Neuronal stem cell (in vitro differentiated cells): ENCODE measurements at regions not wholly inside any gene's neighbourhood (a gene's known extent, or its start where the extent isn't known, plus 50 kb on each side); places are given as distances from the start of the nearest gene placed in this dataset.
"Not testable (repeated sequence)": the region's sequence is repeated elsewhere in the genome, so short reads cannot be mapped to it uniquely, and the experiment has no call there.

Experiments
- DNase-seq: peaks from one replicate; pipeline ENCODE4 v3.0.0-alpha.2; 2013; ENCODE audit warnings: low spot score
- H2AFZ ChIP-seq: one replicate; pipeline ENCODE4 v1.6.1; 2013; ENCODE audit warnings: mild to moderate bottlenecking, low read length, inconsistent platforms
- H2AK5ac ChIP-seq: 2 replicates; pipeline ENCODE4 v1.6.1; 2013; ENCODE audit warnings: low read depth, mild to moderate bottlenecking, inconsistent platforms, low read length, moderate library complexity, mixed read lengths
- H2BK120ac ChIP-seq: 2 replicates; pipeline ENCODE4 v1.6.1; 2013; ENCODE audit warnings: low read depth, mild to moderate bottlenecking, inconsistent platforms, low read length, moderate library complexity, mixed read lengths
- H2BK12ac ChIP-seq: one replicate; pipeline ENCODE4 v1.6.1; 2013; ENCODE audit warnings: low read length, inconsistent platforms
- H2BK15ac ChIP-seq: 2 replicates; pipeline ENCODE4 v1.6.1; 2013; ENCODE audit warnings: mild to moderate bottlenecking, low read length, inconsistent platforms, mixed read lengths
- H2BK5ac ChIP-seq: one replicate; pipeline ENCODE4 v1.6.1; 2013; ENCODE audit warnings: inconsistent platforms, mild to moderate bottlenecking, low read length, moderate library complexity
- H3K14ac ChIP-seq: one replicate; pipeline ENCODE4 v1.6.1; 2013; ENCODE audit warnings: low read length, inconsistent platforms
- H3K18ac ChIP-seq: 2 replicates; pipeline ENCODE4 v1.6.1; 2013; ENCODE audit warnings: low read length, inconsistent platforms
- H3K23ac ChIP-seq: 2 replicates; pipeline ENCODE4 v1.6.1; 2013; ENCODE audit warnings: low read depth, mild to moderate bottlenecking, mixed read lengths, low read length, inconsistent platforms; ENCODE audit not compliant: poor library complexity
- H3K27ac ChIP-seq: replicated peaks from 3 replicates; pipeline ENCODE4 v1.5.1; 2013; ENCODE audit warnings: low read length, inconsistent platforms
- H3K27me3 ChIP-seq, 3 experiments: 2 replicates each; pipeline ENCODE4 v1.6.1; 2013; ENCODE audit warnings: low read length in 3 of 3, mild to moderate bottlenecking in 2 of 3, inconsistent platforms in 1 of 3, low read depth in 1 of 3, mixed read lengths in 1 of 3, moderate library complexity in 1 of 3; ENCODE audit not compliant: control insufficient read depth in 3 of 3, insufficient read depth in 3 of 3
- H3K36me3 ChIP-seq, 2 donors: replicated peaks in 1 of 2; 2 replicates each; pipeline ENCODE4 v1.6.1; 2013; ENCODE audit warnings: low read length in 2 of 2; ENCODE audit not compliant: control insufficient read depth in 2 of 2, insufficient read depth in 2 of 2
- H3K4ac ChIP-seq: 2 replicates; pipeline ENCODE4 v1.6.1; 2013; ENCODE audit warnings: inconsistent platforms, mild to moderate bottlenecking, low read length, moderate library complexity
- H3K4me1 ChIP-seq, 2 donors: 1 replicate in 1 of 2; 2 replicates in 1 of 2; pipeline ENCODE4 v1.6.1; 2013; ENCODE audit warnings: low read length in 2 of 2, low read depth in 1 of 2; ENCODE audit not compliant: control insufficient read depth in 2 of 2, insufficient read depth in 1 of 2
- H3K4me2 ChIP-seq: one replicate; pipeline ENCODE4 v1.6.1; 2013; ENCODE audit warnings: mild to moderate bottlenecking, low read length, inconsistent platforms; ENCODE audit not compliant: insufficient read depth, poor library complexity, severe bottlenecking
- H3K4me3 ChIP-seq, 2 donors: 2 replicates each; pipeline ENCODE4 v1.5.1; 2013; ENCODE audit warnings: low read length in 2 of 2, mild to moderate bottlenecking in 2 of 2, inconsistent platforms in 1 of 2, moderate library complexity in 1 of 2
- H3K79me1 ChIP-seq: one replicate; pipeline ENCODE4 v1.6.1; 2013; ENCODE audit warnings: low read depth, mild to moderate bottlenecking, inconsistent platforms, low read length, moderate library complexity
- H3K9ac ChIP-seq: one replicate; pipeline ENCODE4 v1.6.1; 2013; ENCODE audit warnings: mild to moderate bottlenecking, low read depth, low read length, inconsistent platforms; ENCODE audit not compliant: poor library complexity
- H3K9me3 ChIP-seq, 2 donors: replicated peaks in 1 of 2; 2 replicates each; pipeline versions ENCODE3 to v1.6.1; 2013; ENCODE audit warnings: low read length in 2 of 2, mild to moderate bottlenecking in 2 of 2, inconsistent platforms in 1 of 2, low read depth in 1 of 2, mixed read lengths in 1 of 2, moderate library complexity in 1 of 2; ENCODE audit not compliant: control insufficient read depth in 2 of 2, insufficient read depth in 1 of 2
- H4K8ac ChIP-seq: one replicate; pipeline ENCODE4 v1.6.1; 2013; ENCODE audit warnings: low read depth, mild to moderate bottlenecking, inconsistent platforms, low read length, moderate library complexity
- H4K91ac ChIP-seq: one replicate; pipeline ENCODE4 v1.6.1; 2013; ENCODE audit warnings: low read length, low read depth, mild to moderate bottlenecking, inconsistent platforms; ENCODE audit not compliant: poor library complexity
- WGBS, 2 donors: extraction: QIAGEN DNeasy Blood & Tissue Kit; methylation state at CpG; one replicate each; pipeline ENCODE4 v1.1.7; 2013; ENCODE audit warnings: missing lambda C conversion rate in 2 of 2, mixed read lengths in 1 of 2; ENCODE audit not compliant: insufficient read length in 2 of 2, insufficient replicate concordance in 1 of 2; ENCODE audit errors: extremely low coverage in 2 of 2; 5-methylcytosine and 5-hydroxymethylcytosine counted together

DNA sequence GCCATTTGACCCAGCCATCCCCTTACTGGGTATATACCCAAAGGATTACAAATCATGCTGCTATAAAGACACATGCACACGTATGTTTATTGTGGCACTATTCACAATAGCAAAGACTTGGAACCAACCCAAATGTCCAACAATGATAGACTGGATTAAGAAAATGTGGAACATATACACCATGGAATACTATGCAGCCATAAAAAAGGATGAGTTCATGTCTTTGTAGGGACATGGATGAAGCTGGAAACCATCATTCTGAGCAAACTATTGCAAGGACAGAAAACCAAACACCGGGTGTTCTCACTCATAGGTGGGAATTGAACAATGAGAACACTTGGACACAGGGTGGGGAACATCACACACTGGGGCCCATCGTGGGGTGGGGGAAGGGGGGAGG lies 172.5 kb upstream of the POGK start:
- not testable (repeated sequence) for H4K8ac ChIP-seq, H2BK12ac ChIP-seq, H2AK5ac ChIP-seq, H3K27ac ChIP-seq, H3K9me3 ChIP-seq, H2BK15ac ChIP-seq, H3K9ac ChIP-seq, H4K91ac ChIP-seq, H3K79me1 ChIP-seq, H3K23ac ChIP-seq, H2BK120ac ChIP-seq, H3K4me3 ChIP-seq, H3K27me3 ChIP-seq, H3K36me3 ChIP-seq, H3K4ac ChIP-seq, H3K4me1 ChIP-seq, DNase-seq, H3K4me2 ChIP-seq, H2BK5ac ChIP-seq, H2AFZ ChIP-seq, H3K14ac ChIP-seq, H3K18ac ChIP-seq
- no CpG with 5 or more reads among the region's 3 CpGs for WGBS, 2 donors

DNA sequence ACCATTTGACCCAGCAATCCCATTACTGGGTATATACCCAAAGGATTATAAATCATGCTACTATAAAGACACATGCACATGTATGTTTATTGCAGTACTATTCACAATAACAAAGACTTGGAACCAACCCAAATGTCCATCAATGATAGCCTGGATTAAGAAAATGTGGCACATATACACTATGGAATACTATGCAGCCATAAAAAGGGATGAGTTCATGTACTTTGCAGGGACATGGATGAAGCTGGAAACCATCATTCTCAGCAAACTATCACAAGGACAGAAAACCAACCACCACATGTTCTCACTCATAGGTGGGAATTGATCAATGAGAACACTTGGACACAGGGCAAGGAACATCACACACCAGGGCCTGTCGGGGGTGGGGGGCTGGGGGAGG lies 171.7 kb upstream of the POGK start:
- not testable (repeated sequence) for H3K9me3 ChIP-seq, H3K4ac ChIP-seq, H3K18ac ChIP-seq, H2BK5ac ChIP-seq, H3K4me1 ChIP-seq, H3K27me3 ChIP-seq, H4K91ac ChIP-seq, H3K36me3 ChIP-seq, H2AFZ ChIP-seq, H2AK5ac ChIP-seq, H2BK15ac ChIP-seq, H2BK12ac ChIP-seq, H3K27ac ChIP-seq, H2BK120ac ChIP-seq, H3K4me2 ChIP-seq, H4K8ac ChIP-seq, H3K79me1 ChIP-seq, H3K23ac ChIP-seq, DNase-seq, H3K14ac ChIP-seq, H3K4me3 ChIP-seq, H3K9ac ChIP-seq
- no CpG with 5 or more reads among the region's 1 CpG for WGBS, 2 donors

DNA sequence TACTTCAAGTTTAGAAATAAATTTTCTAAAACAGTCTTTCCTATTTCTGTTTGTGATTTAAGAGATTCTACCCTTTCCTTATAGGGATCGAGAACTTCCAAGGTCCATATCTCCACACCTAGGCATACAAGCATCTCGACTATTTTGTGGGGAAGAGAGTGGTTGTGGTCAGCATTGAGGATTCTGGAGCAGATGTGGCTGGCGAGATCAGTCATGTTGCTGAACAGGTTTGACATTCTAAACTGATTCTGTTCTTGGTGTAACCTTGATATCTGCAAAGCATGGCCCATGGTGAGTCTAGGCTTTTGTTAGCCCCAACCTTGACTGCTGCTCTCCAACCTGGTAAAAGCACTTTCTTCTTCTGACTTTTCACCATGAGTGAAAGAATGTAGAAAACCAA lies 167.6 kb upstream of the POGK start:
- H3K9ac ChIP-seq = no peak overlapping the region
- H3K18ac ChIP-seq = no peak overlapping the region
- H3K4ac ChIP-seq = no peak overlapping the region
- no peak overlapping the region for H4K8ac ChIP-seq
- H3K4me1 ChIP-seq = no peaks in the 10 kb centered on the region
- no peak overlapping the region for H2BK15ac ChIP-seq
- no peak overlapping the region for H3K14ac ChIP-seq
- peaks cover 0 to 2% (median 0%) of the 10 kb centered on the region in 3 experiments for H3K27me3 ChIP-seq
- H3K36me3 ChIP-seq = peaks cover 0 to 1% of the 10 kb centered on the region in 2 donors
- H3K23ac ChIP-seq = no peak overlapping the region
- no peaks in the 10 kb centered on the region for H3K79me1 ChIP-seq
- no peak overlapping the region for H3K4me3 ChIP-seq
- no peak overlapping the region for H2AK5ac ChIP-seq
- H2BK5ac ChIP-seq = no peak overlapping the region
- no peak overlapping the region for H4K91ac ChIP-seq
- WGBS, 2 donors = no CpG with 5 or more reads among the region's 3 CpGs
- H3K9me3 ChIP-seq = no peaks in the 10 kb centered on the region
- H3K4me2 ChIP-seq = no peak overlapping the region
- H2BK12ac ChIP-seq = no peak overlapping the region
- no peak overlapping the region for H2BK120ac ChIP-seq
- no peak overlapping the region for H2AFZ ChIP-seq
- no peak for DNase-seq
- H3K27ac ChIP-seq = no peak overlapping the region

DNA sequence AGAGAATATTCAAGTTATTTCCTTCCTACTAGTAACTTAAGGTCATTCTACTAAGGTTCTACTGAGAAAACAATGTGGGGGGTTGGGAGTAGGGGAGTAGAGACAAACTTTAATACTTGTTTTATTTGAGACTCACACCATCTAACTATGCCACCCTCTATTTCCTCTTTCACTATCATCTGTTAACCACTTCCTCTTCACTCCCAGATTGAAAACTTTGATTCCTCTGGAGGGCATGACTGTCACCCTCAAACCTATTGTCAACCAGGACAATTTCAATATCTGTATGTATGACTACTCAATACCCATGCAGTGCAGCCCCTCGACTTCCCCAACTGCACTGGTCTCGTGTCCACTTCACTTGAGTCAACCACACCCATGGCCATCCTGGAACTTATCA lies 165.6 kb upstream of the POGK start:
- WGBS, 2 donors = no CpG with 5 or more reads among the region's 2 CpGs
- Histone ChIP-seq H3K79me1 (no peaks in the 10 kb centered on the region), H2BK120ac (no peak overlapping the region), H3K4ac (no peak overlapping the region), H3K27ac (no peak overlapping the region), H2BK12ac (no peak overlapping the region), H3K9ac (no peak overlapping the region), H3K4me2 (no peak overlapping the region), H4K8ac (no peak overlapping the region), H3K4me3 (no peak overlapping the region), H3K18ac (no peak overlapping the region), H3K4me1 (no peaks in the 10 kb centered on the region), H2BK5ac (no peak overlapping the region), H3K14ac (no peak overlapping the region), H3K27me3 (peaks cover 0 to 2% (median 0%) of the 10 kb centered on the region in 3 experiments), H2AFZ (no peak overlapping the region), H3K9me3 (no peaks in the 10 kb centered on the region), H4K91ac (no peak overlapping the region), H2AK5ac (no peak overlapping the region), H2BK15ac (no peak overlapping the region), H3K36me3 (peaks cover 0 to 1% of the 10 kb centered on the region in 2 donors), H3K23ac (no peak overlapping the region)
- DNase-seq = no peak
